Daoy (cell line): ENCODE measurements at regions not wholly inside any gene's neighbourhood (a gene's known extent, or its start where the extent isn't known, plus 50 kb on each side); places are given as distances from the start of the nearest gene placed in this dataset.
"Not testable (repeated sequence)": the region's sequence is repeated elsewhere in the genome, so short reads cannot be mapped to it uniquely, and the experiment has no call there.

Source experiments
- DNase-seq: peaks from one replicate; pipeline ENCODE4 v3.0.0-alpha.2; 2015; ENCODE audit warnings: low read depth

- no peak for DNase-seq
These were observed 504.9 kb downstream of the EDEM1 start for GRCh38 chr3:5692446-5692845.

- no peak for DNase-seq
These were observed 506.8 kb downstream of the EDEM1 start for GRCh38 chr3:5694266-5694665.

- no peak for DNase-seq
These were observed 511.3 kb downstream of the EDEM1 start for GRCh38 chr3:5698851-5699250.

- no peak for DNase-seq
These were observed 511.8 kb downstream of the EDEM1 start for GRCh38 chr3:5699313-5699712.

GRCh38 chr3:5699811-5700210 is 512.3 kb downstream of the EDEM1 start:
- DNase-seq = no peak

- DNase-seq = not testable (repeated sequence)
These were observed 513.5 kb downstream of the EDEM1 start for GRCh38 chr3:5701005-5701404.

GRCh38 chr3:5707794-5708193 is 520.3 kb downstream of the EDEM1 start:
- DNase-seq = no peak

- no peak for DNase-seq
These were observed 522.2 kb downstream of the EDEM1 start for GRCh38 chr3:5709714-5710113.

GRCh38 chr3:5710718-5711117 is 523.2 kb downstream of the EDEM1 start:
- DNase-seq = no peak

- DNase-seq = no peak
These were observed 529.7 kb downstream of the EDEM1 start for GRCh38 chr3:5717254-5717653.

GRCh38 chr3:5719668-5720067 is 532.2 kb downstream of the EDEM1 start:
- DNase-seq = not testable (repeated sequence)

GRCh38 chr3:5725801-5726200 is 538.3 kb downstream of the EDEM1 start:
- no peak for DNase-seq

GRCh38 chr3:5726621-5727020 is 539.1 kb downstream of the EDEM1 start:
- no peak for DNase-seq

- DNase-seq = no peak
These were observed 540.4 kb downstream of the EDEM1 start for GRCh38 chr3:5727743-5728484.

- DNase-seq = no peak
These were observed 542.3 kb downstream of the EDEM1 start for GRCh38 chr3:5729852-5730251.

GRCh38 chr3:5731100-5731499 is 543.6 kb downstream of the EDEM1 start:
- no peak for DNase-seq

GRCh38 chr3:5732081-5732480 is 544.6 kb downstream of the EDEM1 start:
- DNase-seq = no peak

- no peak for DNase-seq
These were observed 546.5 kb downstream of the EDEM1 start for GRCh38 chr3:5733995-5734394.

GRCh38 chr3:5735896-5736295 is 548.4 kb downstream of the EDEM1 start:
- DNase-seq = no peak

- no peak for DNase-seq
These were observed 551.9 kb downstream of the EDEM1 start for GRCh38 chr3:5739299-5739935.

- no peak for DNase-seq
These were observed 552.4 kb downstream of the EDEM1 start for GRCh38 chr3:5739949-5740348.

- no peak for DNase-seq
These were observed 553.5 kb downstream of the EDEM1 start for GRCh38 chr3:5741017-5741416.

- DNase-seq = no peak
These were observed 562.6 kb downstream of the EDEM1 start for GRCh38 chr3:5750091-5750490.
